HEK293T (cell line): ENCODE measurements at regions not wholly inside any gene's neighbourhood (a gene's known extent, or its start where the extent isn't known, plus 50 kb on each side); places are given as distances from the start of the nearest gene placed in this dataset.
"Not testable (repeated sequence)": the region's sequence is repeated elsewhere in the genome, so short reads cannot be mapped to it uniquely, and the experiment has no call there.

Experiments
- CTCF ChIA-PET: fragments of 350-600 bp; formaldehyde crosslinking; extraction: SDS; loops from one replicate; lab custom pipeline; 2021; ENCODE audit warnings: antibody characterized with exemption, inconsistent platforms; lab: Yijun Ruan, JAX
- POLR2A ChIA-PET: fragments of 350-600 bp; formaldehyde crosslinking; extraction: SDS; loops from one replicate; lab custom pipeline; 2020; ENCODE audit warnings: antibody characterized with exemption, inconsistent platforms; lab: Yijun Ruan, JAX
- DNase-seq: peaks from one replicate; pipeline ENCODE4 v3.0.0; 2012; ENCODE audit warnings: mixed read lengths; ENCODE audit errors: extremely low spot score
- ARNT ChIP-seq: fragments of 450-650 bp; IDR thresholded peaks from 2 replicates; pipeline ENCODE4 v1.6.1; 2017; ENCODE audit warnings: mild to moderate bottlenecking
- CTBP1 ChIP-seq: fragments of 450-650 bp; IDR thresholded peaks from 2 replicates; pipeline ENCODE4 v1.6.1; 2016; ENCODE audit warnings: borderline replicate concordance
- ELF4 ChIP-seq: fragments of 450-650 bp; IDR thresholded peaks from 2 replicates; pipeline ENCODE4 v1.6.1; 2017; ENCODE audit warnings: antibody characterized with exemption
- FOXA1 ChIP-seq: fragments of 450-650 bp; IDR thresholded peaks from 2 replicates; pipeline ENCODE4 v1.6.1; 2016; ENCODE audit warnings: mild to moderate bottlenecking
- FOXM1 ChIP-seq: fragments of 450-650 bp; IDR thresholded peaks from 2 replicates; pipeline ENCODE4 v1.6.1; 2017; ENCODE audit warnings: mild to moderate bottlenecking, borderline replicate concordance
- HDGF ChIP-seq: fragments of 450-650 bp; IDR thresholded peaks from 2 replicates; pipeline ENCODE4 v1.6.1; 2017; ENCODE audit warnings: antibody characterized with exemption, borderline replicate concordance
- SP1 ChIP-seq: fragments of 450-650 bp; IDR thresholded peaks from 2 replicates; pipeline ENCODE4 v1.6.1; 2017
- SUZ12 ChIP-seq: fragments of 450-650 bp; IDR thresholded peaks from 2 replicates; pipeline ENCODE4 v1.6.1; 2016; ENCODE audit warnings: mild to moderate bottlenecking
- TARDBP ChIP-seq: fragments of 450-650 bp; IDR thresholded peaks from 2 replicates; pipeline ENCODE4 v1.6.1; 2016
- ZNF384 ChIP-seq: fragments of 450-650 bp; IDR thresholded peaks from 2 replicates; pipeline ENCODE4 v1.6.1; 2016
- TF ChIP-seq, protein P1 (sequence below): fragments of 450-650 bp; IDR thresholded peaks from 2 replicates; pipeline ENCODE4 v1.6.1; 2016

DNA sequence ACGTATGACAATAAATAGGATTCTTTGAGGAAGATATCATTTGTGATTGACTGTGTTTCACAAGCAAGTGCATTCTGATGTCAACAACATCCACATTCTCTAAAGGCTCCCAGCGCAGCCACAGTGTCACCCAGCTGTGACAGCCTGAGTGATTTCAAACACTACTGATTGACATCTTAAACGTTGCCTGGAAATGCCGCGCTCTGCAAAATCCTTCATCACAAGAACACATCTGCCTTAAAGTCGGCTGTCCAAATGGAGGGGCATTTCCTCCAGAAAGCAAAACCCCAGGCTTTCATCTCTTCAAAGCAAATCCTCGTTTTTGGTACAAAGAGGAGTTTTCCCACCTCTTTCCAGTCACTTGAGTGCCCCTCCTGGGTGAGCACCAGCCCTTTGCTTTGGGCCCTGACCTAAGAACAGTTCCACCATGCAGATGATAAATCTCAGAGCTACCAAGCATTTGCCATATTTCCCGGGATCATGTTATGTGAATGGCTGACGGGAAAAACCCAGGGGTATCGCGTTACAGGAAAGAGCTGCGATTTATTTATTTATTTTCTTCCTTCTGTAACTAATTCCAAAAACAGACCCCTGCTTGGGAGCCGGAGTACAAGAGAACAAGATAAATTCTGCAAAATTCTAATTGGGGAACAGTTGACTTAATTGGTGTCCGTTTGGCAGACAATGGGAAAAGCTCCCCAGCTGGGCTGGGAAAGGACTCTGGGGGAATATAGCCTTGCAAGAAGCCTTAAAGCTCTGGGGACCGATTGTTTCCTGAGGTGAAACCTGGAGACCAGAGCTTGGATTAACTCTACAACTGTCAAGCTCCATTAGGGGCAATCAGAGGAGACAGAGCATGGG, 703.8 kb upstream of the NR2F2 start:
- TF ChIP-seq FOXA1 = no peak
- TF ChIP-seq, protein P1, sequence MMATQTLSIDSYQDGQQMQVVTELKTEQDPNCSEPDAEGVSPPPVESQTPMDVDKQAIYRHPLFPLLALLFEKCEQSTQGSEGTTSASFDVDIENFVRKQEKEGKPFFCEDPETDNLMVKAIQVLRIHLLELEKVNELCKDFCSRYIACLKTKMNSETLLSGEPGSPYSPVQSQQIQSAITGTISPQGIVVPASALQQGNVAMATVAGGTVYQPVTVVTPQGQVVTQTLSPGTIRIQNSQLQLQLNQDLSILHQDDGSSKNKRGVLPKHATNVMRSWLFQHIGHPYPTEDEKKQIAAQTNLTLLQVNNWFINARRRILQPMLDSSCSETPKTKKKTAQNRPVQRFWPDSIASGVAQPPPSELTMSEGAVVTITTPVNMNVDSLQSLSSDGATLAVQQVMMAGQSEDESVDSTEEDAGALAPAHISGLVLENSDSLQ = peak; percentile 30; the same call in 1 of the 2 replicates
- POLR2A ChIA-PET = interaction anchor here (1.4 kb wide), 1 partner anchor 70 kb away, joined by 6 read pairs; no protein-coding TSS in a partner anchor
- DNase-seq = peak; percentile 38
- CTCF ChIA-PET = interaction anchor here (0.7 kb wide), 1 partner anchor 104 kb away, joined by 3 read pairs; no protein-coding TSS in a partner anchor

DNA sequence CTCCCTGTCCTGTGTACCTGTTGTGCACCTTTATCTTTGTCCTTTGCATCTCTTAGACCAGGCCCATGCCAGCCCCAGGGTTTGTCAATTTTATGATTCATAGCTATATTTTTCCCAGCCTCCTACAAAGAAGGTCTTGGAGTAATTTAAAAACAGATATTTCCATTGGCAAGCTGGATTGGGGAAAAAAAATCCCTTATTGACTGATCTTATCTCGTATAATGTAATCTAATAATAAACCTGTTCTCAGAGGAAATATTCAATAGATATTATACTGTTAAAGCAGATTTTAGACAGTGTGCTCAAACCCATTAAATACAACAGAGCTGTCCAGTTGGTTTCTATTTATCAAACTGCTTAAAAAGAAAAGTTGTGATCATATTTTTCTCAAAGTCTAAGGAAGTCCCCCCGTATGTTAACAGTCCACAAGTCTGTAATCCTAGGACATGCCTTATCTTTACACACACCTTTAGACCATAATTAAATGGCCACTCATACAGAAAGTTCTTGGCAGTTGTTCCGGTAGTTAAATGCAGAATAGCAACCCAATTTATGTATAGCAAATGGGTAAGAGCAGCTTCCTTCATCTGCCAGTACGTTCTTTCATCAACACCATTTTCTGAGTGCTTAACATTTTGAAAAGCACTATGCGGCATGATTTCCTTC, 700.9 kb upstream of the NR2F2 start:
- DNase-seq = no peak
- ChIA-PET CTCF (interaction anchor here (0.6 kb wide), 1 partner anchor 269 kb away, joined by 3 read pairs; no protein-coding TSS in a partner anchor), POLR2A (interaction anchor here (1.0 kb wide), 1 partner anchor 16 kb away, joined by 4 read pairs; no protein-coding TSS in a partner anchor)
- no peak for TF ChIP-seq ZNF384
- TF ChIP-seq SP1 = no peak

DNA sequence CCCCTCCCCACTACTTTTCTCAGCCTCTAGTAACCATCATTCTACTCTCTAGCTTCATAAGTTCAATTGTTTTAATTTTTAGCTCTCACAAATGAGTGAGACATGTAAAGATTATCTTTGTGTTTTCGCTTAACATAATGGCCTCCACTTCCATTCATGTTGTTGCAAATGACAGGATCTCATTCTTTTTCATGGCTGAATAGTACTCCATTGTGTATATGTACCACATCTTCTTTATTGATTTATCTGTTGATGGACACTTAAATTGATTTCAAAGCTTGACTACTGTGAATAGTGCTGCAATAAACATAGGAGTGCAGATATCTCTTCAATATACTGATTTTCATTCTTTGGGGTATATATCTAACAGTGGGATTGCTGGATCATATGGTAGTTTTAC, 699.8 kb upstream of the NR2F2 start:
- ChIA-PET POLR2A (no interaction called here), CTCF (no interaction called here)
- no peak for DNase-seq
- TF ChIP-seq ARNT = no peak
- TF ChIP-seq FOXM1 = no peak
- TF ChIP-seq, protein P1 = no peak

DNA sequence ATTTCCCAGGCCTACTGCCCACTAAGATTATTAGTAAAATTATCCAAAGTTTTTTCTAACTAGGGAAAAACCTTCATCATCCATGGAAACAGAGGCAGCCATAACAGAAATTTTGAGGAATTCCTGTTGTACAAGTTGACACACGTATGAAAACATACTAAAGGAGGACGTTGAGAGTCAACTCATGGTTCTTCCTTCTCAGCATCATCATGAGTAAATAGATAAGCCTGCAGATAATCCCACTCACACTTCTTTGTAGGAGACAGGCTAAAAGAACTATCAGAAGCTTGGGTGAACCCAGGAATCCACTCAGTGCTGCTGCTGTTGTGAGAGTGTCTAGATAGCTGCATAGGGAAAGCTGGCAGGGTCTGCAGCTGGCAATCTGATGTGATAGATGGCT, 694.8 kb upstream of the NR2F2 start:
- TF ChIP-seq CTBP1 (no peak), FOXA1 (no peak), ELF4 (no peak)
- no peak for DNase-seq
- ChIA-PET CTCF (interaction anchor here (0.5 kb wide), 1 partner anchor 297 kb away, joined by 3 read pairs; no protein-coding TSS in a partner anchor), POLR2A (no interaction called here)

DNA sequence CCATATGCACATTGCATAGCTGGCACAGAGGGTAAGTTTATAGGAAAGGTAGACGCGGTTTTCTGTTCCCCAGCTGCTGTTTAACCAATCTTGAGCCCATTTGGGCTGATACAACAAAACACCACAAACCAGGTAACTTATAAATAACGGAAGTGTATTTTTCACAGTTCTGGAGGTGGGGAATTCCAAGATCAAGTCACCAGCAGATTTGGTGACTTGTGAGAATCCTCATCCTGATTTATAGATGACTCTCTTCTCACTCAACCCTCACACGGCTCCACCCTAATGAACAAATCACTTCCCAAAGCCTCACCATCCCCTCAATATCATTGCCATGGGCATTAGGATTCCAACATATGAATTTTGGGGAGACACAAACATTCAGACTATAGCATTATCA, 694.4 kb upstream of the NR2F2 start:
- TF ChIP-seq, protein P1 = no peak
- TF ChIP-seq FOXA1 (no peak), HDGF (no peak), TARDBP (no peak)
- POLR2A ChIA-PET = no interaction called here
- DNase-seq = no peak
- CTCF ChIA-PET = interaction anchor here (0.5 kb wide), 1 partner anchor 297 kb away, joined by 3 read pairs; no protein-coding TSS in a partner anchor

DNA sequence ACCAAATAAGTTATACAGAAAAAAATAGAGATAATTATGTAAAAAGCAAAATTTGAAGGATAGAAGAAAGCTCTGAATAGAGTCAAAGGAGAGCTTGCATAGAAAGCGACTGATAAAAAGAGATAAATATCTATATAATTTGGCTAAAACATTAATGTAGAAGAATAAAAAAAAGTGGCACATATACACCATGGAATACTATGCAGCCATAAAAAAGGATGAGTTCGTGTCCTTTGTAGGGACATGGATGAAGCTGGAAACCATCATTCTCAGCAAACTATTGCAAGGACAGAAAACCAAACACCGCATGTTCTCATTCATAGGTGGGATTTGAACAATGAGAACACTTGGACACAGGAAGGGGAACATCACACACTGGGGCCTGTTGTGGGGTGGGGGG, 693.3 kb upstream of the NR2F2 start:
- DNase-seq, POLR2A ChIA-PET: not testable (repeated sequence)
- CTCF ChIA-PET = interaction anchor here (0.6 kb wide), 1 partner anchor 329 kb away, joined by 3 read pairs; no protein-coding TSS in a partner anchor

DNA sequence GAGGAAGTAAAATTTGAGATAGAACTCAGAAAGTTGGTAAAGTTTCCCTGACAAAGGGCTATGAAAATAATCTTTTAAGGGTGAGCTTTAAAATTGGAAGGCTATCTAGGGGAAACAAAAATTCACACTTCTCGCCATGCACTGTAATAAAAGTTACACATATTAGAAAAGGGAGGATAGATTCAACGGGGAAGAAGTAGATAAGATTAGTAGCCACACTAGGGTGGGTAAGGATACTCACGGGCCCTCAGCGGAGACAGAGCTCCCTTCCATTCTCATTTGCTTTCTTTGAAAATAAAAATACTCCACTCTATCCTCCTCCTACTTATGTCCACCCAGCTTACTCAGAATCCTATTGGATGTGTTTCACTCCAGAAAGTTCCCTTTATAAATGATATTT, 691.3 kb upstream of the NR2F2 start:
- DNase-seq = no peak
- CTCF ChIA-PET = interaction anchor here (1.6 kb wide), 1 partner anchor 190 kb away, joined by 3 read pairs; no protein-coding TSS in a partner anchor
- no peak for TF ChIP-seq SUZ12
- no peak for TF ChIP-seq ELF4
- no peak for TF ChIP-seq CTBP1
- no peak for TF ChIP-seq FOXM1
- TF ChIP-seq, protein P1 = no peak
- TF ChIP-seq ARNT = no peak
- POLR2A ChIA-PET = no interaction called here
